HG03439 (cell line): ENCODE measurements at regions not wholly inside any gene's neighbourhood (a gene's known extent, or its start where the extent isn't known, plus 50 kb on each side); places are given as distances from the start of the nearest gene placed in this dataset.

ENCODE experiments used
- ATAC-seq: cut with Tn5 transposase; IDR thresholded peaks from one replicate; pipeline ENCODE4 v1.9.1; 2021; ENCODE audit warnings: mild to moderate bottlenecking, moderate library complexity; ENCODE audit not compliant: unreplicated experiment

DNA sequence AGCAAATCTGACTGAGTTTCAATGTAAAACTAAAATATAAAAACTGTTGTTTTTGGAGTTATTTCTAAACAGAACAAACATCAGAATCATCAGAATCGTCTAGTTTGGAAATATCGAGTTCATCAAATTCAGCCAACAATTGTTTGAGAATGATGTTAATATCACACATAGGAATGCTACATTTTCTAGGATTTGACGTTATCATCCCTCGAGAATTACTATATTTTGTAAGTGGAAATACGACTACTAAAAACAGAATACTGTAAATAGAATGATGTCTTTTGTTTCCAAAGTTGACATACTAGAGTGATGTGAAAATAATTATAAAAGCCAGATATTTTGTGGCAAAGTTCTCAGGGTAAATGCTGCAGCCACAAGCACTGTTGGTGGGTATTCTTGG lies 805.9 kb downstream of the TLE1 start:
- no peak for ATAC-seq

DNA sequence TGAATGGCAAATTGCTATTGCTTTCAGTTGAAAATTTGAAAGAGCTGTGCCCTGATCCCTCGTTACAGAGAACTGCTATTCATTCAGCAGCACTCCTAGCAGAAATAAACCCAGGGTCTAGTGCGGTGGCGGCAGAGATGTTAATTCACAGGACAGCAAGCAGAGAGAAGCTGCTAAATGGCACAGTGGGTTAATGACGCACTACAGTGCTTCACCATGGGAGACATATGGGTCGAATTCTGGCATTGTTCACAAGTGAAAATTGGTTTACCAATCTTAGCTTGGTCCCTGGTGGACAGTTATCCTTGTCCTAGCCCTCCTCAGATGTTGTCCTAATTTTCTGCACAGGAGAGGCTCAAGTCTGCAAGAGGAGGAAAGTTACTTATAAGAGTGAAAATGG lies 807.4 kb downstream of the TLE1 start:
- no peak for ATAC-seq

DNA sequence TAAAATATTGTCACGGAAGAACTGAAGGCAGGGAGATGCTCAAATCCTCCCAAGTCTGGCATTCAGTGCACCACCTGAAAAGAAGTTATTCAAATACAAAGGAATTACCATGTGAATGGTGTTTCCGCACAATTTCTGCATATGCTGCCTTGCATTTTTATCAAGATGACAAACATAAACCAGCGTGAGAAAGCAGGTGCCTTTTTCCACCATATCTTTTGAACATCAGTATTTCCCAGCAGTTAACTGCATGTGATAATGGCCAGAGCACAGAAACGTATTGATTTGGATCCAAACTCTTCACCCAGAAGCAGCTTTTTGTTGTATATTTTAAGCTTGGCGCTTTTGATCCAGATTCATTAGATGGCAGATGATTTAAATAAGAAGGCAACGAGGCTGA lies 808.0 kb downstream of the TLE1 start:
- ATAC-seq: no peak

- no peak for ATAC-seq
These were observed 810.8 kb downstream of the TLE1 start for GRCh38 chr9:80878556-80878955.

- ATAC-seq: no peak
These were observed 813.4 kb downstream of the TLE1 start for GRCh38 chr9:80875947-80876346.

DNA sequence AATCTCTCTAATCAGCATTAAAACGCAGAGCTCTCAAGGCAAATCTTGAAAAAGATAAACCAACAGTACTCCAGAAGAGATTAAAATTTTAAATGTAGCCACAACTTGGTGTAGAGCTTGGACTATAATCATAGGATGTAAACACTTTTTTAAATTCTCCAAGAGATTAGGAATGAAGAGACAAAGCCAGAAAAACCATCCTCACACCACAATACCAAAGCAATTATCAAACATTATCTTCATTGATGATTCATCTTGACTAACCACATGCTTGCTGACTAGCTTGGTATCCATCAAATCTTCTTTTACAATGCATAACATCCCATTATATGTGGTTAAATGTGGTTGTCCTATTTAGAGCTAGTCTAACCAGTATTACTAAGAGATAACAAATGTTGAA lies 815.1 kb downstream of the TLE1 start:
- ATAC-seq: no peak

- no peak for ATAC-seq
These were observed 815.5 kb downstream of the TLE1 start for GRCh38 chr9:80873861-80874260.

DNA sequence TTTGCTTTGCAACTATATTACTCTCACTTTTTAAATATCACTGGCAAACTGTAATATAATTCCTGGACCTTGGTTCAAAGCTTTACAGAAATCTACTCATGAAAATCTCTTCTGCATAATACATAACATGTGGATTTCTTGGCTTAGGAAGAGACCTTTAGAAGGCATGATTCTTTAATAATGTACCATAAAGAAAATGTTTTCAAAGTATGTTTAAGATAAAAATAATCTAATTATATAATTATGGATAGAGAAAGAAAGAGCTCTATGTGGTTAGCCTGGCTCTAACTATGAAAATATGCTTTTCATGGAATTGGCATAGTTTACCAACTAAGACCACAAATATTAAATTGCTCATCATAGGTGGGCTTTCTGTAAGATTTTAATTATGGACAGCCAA lies 817.8 kb downstream of the TLE1 start:
- ATAC-seq: no peak

- no peak for ATAC-seq
These were observed 821.6 kb downstream of the TLE1 start for GRCh38 chr9:80867731-80868130.

DNA sequence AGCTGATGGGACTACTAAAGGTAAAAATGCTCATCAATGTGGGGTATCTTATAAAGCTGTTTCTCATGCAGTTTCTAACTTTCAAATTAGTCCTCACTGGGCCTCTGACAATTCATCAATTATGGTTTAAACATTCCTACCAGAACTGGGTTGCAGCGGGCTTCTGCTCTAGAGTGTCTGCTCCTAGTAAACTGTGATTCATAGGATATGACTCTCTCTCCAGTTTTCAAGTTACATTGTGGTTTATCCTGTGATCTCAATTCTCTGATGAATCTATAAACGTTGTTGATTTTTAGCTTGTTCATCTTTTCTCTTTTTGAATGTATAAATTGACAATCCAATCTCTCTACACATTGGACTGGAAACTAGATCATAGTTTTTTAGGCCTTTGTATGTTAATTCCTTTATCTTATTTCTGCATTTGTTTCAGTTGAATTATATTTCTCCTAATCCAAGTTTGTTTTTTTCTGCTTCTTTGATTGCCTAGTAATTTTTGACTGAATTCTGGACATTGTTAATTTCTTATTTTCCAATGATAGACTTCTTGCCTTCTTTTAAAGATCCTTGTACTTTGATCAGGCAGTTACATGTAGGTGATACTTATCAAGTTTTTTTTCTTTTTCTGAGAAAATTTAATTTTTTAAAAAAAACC lies 822.6 kb downstream of the TLE1 start:
- ATAC-seq: no peak

GRCh38 chr9:80866121-80866520 lies 823.2 kb downstream of the TLE1 start:
- ATAC-seq: no peak

DNA sequence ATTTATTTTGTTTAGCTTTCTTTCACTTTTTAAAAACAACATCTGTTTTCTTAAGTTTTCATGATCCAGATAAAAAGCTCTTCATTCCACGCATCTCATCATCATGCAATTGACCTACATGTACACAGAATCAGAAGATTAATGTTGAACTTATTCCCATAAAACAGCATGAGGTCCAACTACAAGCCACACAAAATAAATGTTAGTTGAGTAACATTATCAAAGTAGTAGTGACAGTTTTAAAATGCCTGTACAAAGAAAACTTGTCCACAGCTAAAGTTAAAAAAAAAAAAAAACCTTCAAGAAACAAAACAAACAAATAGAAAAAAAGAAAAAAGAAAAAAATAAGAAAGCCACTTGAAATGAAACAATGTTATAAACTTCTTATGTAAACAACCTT lies 846.3 kb downstream of the TLE1 start:
- no peak for ATAC-seq

- no peak for ATAC-seq
These were observed 847.0 kb downstream of the TLE1 start for GRCh38 chr9:80842389-80842788.

GRCh38 chr9:80841888-80842287 lies 847.5 kb downstream of the TLE1 start:
- no peak for ATAC-seq

GRCh38 chr9:80839821-80840675 lies 849.3 kb downstream of the TLE1 start:
- no peak for ATAC-seq

GRCh38 chr9:80836013-80836412 lies 853.3 kb downstream of the TLE1 start:
- ATAC-seq: no peak

DNA sequence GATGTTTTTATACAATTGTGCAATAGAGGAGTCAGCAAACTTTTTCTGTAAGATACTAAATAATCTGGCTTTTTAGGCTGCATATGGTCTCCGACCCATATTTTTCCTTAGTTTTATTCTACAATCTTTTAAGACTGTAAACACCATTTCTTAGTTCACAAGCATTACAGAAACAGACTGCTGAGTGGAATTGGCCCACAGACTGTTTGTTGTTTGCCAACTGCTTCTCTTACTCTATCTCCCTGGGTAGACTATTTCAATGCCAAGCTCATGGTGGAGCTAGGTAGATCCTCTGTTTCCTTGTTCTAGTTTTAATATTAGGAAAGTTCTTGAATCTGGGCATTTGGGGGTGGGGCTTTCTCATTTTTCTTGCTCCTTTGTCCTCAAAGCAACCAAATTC lies 857.6 kb downstream of the TLE1 start:
- no peak for ATAC-seq

GRCh38 chr9:80811656-80812055 lies 877.7 kb downstream of the TLE1 start:
- no peak for ATAC-seq

DNA sequence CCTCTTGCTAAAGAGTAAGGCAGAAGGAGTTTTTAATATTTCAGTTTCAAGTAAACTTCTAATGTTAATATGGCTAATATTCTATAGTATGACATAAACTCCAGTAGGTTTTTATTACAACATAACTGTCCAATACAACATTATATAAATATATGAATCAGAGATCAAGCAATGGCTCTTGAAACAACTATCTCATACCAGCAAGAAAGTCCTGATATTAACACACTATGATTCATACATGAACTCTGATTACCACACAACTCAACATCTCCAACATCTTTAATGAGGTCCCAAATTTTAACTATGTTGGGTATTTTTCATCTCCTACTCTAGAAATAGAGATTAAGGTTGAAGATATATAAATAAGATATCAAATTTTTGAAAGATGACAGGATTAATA lies 878.3 kb downstream of the TLE1 start:
- ATAC-seq: no peak

DNA sequence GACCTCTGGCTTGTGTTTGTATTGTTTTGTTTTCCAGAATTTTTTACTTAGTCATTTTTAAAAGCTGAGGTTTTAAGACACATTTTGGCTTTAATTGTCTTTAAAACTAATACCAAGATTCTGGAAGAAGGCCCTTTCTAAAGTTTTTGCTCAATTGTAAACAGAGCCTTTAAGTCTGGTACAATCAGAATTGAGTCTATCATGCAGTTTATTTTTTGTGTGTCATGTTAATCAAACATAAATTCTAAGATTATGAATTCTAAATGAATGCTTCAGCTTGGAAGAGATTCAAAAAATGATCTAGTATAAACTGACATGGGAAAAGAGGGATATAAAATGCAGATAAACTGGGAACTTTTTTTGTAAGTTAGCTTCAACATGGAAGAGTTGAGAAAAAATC lies 882.7 kb downstream of the TLE1 start:
- ATAC-seq: no peak

- no peak for ATAC-seq
These were observed 884.5 kb downstream of the TLE1 start for GRCh38 chr9:80804873-80805272.

GRCh38 chr9:80797831-80798688 lies 891.3 kb downstream of the TLE1 start:
- no peak for ATAC-seq
